Trophoblast cell (in vitro differentiated cells and primary cell): ENCODE measurements at regions not wholly inside any gene's neighbourhood (a gene's known extent, or its start where the extent isn't known, plus 50 kb on each side); places are given as distances from the start of the nearest gene placed in this dataset.

ENCODE experiments used
- DNase-seq, 2 donors: peaks; one replicate each; pipeline ENCODE4 v3.0.0-alpha.2; 2016
- H2AFZ ChIP-seq: 2 replicates; pipeline ENCODE4 v1.6.1; 2013; ENCODE audit warnings: low read length, moderate library complexity, mild to moderate bottlenecking; ENCODE audit not compliant: insufficient read depth, poor library complexity
- H2AK5ac ChIP-seq: 2 replicates; pipeline ENCODE4 v1.6.1; 2013; ENCODE audit warnings: mild to moderate bottlenecking, low read length
- H2BK120ac ChIP-seq: 2 replicates; pipeline ENCODE4 v1.6.1; 2013; ENCODE audit warnings: low read length, mild to moderate bottlenecking, moderate library complexity; ENCODE audit not compliant: insufficient read depth, poor library complexity
- H2BK12ac ChIP-seq: 2 replicates; pipeline ENCODE4 v1.6.1; 2013; ENCODE audit warnings: mild to moderate bottlenecking, low read length, moderate library complexity
- H2BK5ac ChIP-seq: 2 replicates; pipeline ENCODE4 v1.6.1; 2013; ENCODE audit warnings: low read length, low read depth, moderate library complexity, mild to moderate bottlenecking; ENCODE audit not compliant: poor library complexity
- H3K14ac ChIP-seq: 2 replicates; pipeline ENCODE4 v1.6.1; 2013; ENCODE audit warnings: mild to moderate bottlenecking, low read length
- H3K18ac ChIP-seq: 2 replicates; pipeline ENCODE4 v1.6.1; 2013; ENCODE audit warnings: mild to moderate bottlenecking, low read length
- H3K23ac ChIP-seq: 2 replicates; pipeline ENCODE4 v1.6.1; 2013; ENCODE audit warnings: low read length
- H3K27ac ChIP-seq: 2 replicates; pipeline ENCODE4 v1.5.1; 2013; ENCODE audit warnings: low read depth, mild to moderate bottlenecking, inconsistent platforms, low read length, moderate library complexity
- H3K27me3 ChIP-seq: 2 replicates; pipeline ENCODE4 v1.6.1; 2013; ENCODE audit warnings: inconsistent platforms, mild to moderate bottlenecking, low read length, moderate library complexity; ENCODE audit not compliant: insufficient read depth
- H3K36me3 ChIP-seq, 2 experiments: 1 replicate in 1 of 2; 2 replicates in 1 of 2; pipeline ENCODE4 v1.6.1; 2013; ENCODE audit warnings: low read length in 2 of 2, mild to moderate bottlenecking in 2 of 2, moderate library complexity in 1 of 2; ENCODE audit not compliant: insufficient read depth in 2 of 2, control insufficient read depth in 1 of 2
- H3K4ac ChIP-seq: 2 replicates; pipeline ENCODE4 v1.6.1; 2013; ENCODE audit warnings: low read depth, mild to moderate bottlenecking, low read length, moderate library complexity
- H3K4me1 ChIP-seq, 2 experiments: 1 replicate in 1 of 2; 2 replicates in 1 of 2; pipeline ENCODE4 v1.6.1; 2013; ENCODE audit warnings: low read length in 2 of 2, mild to moderate bottlenecking in 2 of 2, moderate library complexity in 1 of 2; ENCODE audit not compliant: insufficient read depth in 2 of 2, control insufficient read depth in 1 of 2
- H3K4me2 ChIP-seq: 2 replicates; pipeline ENCODE4 v1.6.1; 2013; ENCODE audit warnings: inconsistent platforms, mild to moderate bottlenecking, low read length, moderate library complexity
- H3K4me3 ChIP-seq: 2 replicates; pipeline ENCODE4 v1.5.1; 2013; ENCODE audit warnings: mild to moderate bottlenecking, low read depth, low read length, inconsistent platforms
- H3K79me1 ChIP-seq: one replicate; pipeline ENCODE4 v1.6.1; 2013; ENCODE audit warnings: low read length
- H3K79me2 ChIP-seq: 2 replicates; pipeline ENCODE4 v1.6.1; 2013; ENCODE audit warnings: low read length, mild to moderate bottlenecking; ENCODE audit not compliant: control insufficient read depth, insufficient read depth, poor library complexity
- H3K9ac ChIP-seq: 2 replicates; pipeline ENCODE4 v1.6.1; 2013; ENCODE audit warnings: mild to moderate bottlenecking, low read length
- H3K9me3 ChIP-seq: 2 replicates; pipeline ENCODE4 v1.6.1; 2013; ENCODE audit warnings: low read depth, mild to moderate bottlenecking, control low read depth, inconsistent platforms, low read length; ENCODE audit not compliant: insufficient read depth
- H4K12ac ChIP-seq: 2 replicates; pipeline ENCODE4 v1.6.1; 2013; ENCODE audit warnings: low read depth, mild to moderate bottlenecking, low read length, moderate library complexity
- H4K8ac ChIP-seq: 2 replicates; pipeline ENCODE4 v1.6.1; 2013; ENCODE audit warnings: low read depth, mild to moderate bottlenecking, low read length, moderate library complexity
- H4K91ac ChIP-seq: one replicate; pipeline ENCODE4 v1.6.1; 2013; ENCODE audit warnings: low read depth, mild to moderate bottlenecking, low read length, moderate library complexity
- WGBS: extraction: QIAGEN DNeasy Blood & Tissue Kit; methylation state at CpG from one replicate; pipeline ENCODE4 v1.1.7; 2013; ENCODE audit warnings: missing lambda C conversion rate; ENCODE audit not compliant: insufficient read length, insufficient coverage; ENCODE audit errors: extremely low coverage; 5-methylcytosine and 5-hydroxymethylcytosine counted together

DNA sequence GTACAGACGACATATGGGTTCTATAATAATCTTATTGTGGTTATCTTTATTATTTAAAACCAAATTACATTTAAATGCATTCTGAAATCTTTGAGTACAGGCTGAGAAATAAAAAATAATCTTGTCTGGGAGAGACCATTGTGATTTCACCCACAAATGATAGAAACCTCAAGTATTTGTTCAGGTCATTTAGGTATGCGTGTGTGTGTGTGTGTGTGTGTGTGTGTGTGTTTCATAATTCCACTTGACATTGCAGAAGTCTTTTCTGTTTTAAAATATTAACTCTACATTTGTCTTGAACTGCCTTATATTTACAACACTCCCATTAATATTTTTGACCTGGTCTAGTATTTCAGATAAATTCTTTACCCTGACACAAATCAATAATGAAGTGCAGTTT, 126.9 kb downstream of the SPRY2 start:
- Histone ChIP-seq H3K4me2 (no peak overlapping the region), H2BK120ac (no peak overlapping the region), H2AK5ac (no peak overlapping the region), H3K18ac (no peak overlapping the region), H3K4ac (no peak overlapping the region), H2BK12ac (no peak overlapping the region), H3K4me3 (no peak overlapping the region), H3K27me3 (no peaks in the 10 kb centered on the region), H3K79me2 (no peaks in the 10 kb centered on the region), H4K91ac (no peak overlapping the region), H3K23ac (no peak overlapping the region), H4K12ac (no peak overlapping the region), H3K36me3 (no peaks in the 10 kb centered on the region), H2BK5ac (no peak overlapping the region), H2AFZ (no peak overlapping the region), H3K79me1 (peaks cover 17% of the 10 kb centered on the region), H3K14ac (no peak overlapping the region), H3K9me3 (no peaks in the 10 kb centered on the region), H3K27ac (no peak overlapping the region), H3K9ac (no peak overlapping the region), H3K4me1 (peaks cover 8 to 9% of the 10 kb centered on the region in 2 experiments), H4K8ac (no peak overlapping the region)
- no peak for DNase-seq
- WGBS, result no CpG with 5 or more reads among the region's 2 CpGs

DNA sequence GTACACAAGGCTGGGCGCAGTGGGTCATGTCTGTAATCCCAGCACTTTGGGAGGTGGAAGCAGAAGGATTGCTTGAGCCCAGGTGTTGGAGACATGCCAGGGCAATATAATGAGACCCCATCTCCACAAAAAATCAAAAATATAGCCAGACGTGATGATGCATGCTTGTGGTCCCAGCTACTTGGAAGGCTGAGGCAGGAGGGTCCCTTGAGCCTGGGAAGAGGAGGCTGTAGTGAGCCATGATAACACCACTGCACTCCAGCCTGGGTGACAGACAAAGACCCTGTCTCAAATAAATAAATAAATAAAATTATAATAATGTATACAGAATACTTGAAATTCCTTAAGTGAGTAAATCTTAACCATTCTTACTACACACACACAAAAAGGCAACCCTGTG, 127.7 kb downstream of the SPRY2 start:
- Histone ChIP-seq H3K4me1 (peaks cover 6% of the 10 kb centered on the region in 2 experiments), H3K36me3 (no peaks in the 10 kb centered on the region), H2BK5ac (peak overlapping the region; percentile 16), H3K23ac (no peak overlapping the region), H3K14ac (peak overlapping the region; percentile 27), H2BK120ac (peak overlapping the region; percentile 21), H2AFZ (no peak overlapping the region), H4K12ac (no peak overlapping the region), H3K4ac (no peak overlapping the region), H2AK5ac (peak overlapping the region; percentile 3), H4K8ac (no peak overlapping the region), H3K9ac (no peak overlapping the region), H2BK12ac (peak overlapping the region; percentile 51), H3K18ac (peak overlapping the region; percentile 4), H4K91ac (peak overlapping the region; percentile 20), H3K79me1 (peaks cover 15% of the 10 kb centered on the region), H3K4me3 (no peak overlapping the region), H3K4me2 (no peak overlapping the region), H3K9me3 (no peaks in the 10 kb centered on the region), H3K79me2 (no peaks in the 10 kb centered on the region), H3K27ac (no peak overlapping the region), H3K27me3 (no peaks in the 10 kb centered on the region)
- no CpG with 5 or more reads among the region's 2 CpGs for WGBS
- no peak for DNase-seq

DNA sequence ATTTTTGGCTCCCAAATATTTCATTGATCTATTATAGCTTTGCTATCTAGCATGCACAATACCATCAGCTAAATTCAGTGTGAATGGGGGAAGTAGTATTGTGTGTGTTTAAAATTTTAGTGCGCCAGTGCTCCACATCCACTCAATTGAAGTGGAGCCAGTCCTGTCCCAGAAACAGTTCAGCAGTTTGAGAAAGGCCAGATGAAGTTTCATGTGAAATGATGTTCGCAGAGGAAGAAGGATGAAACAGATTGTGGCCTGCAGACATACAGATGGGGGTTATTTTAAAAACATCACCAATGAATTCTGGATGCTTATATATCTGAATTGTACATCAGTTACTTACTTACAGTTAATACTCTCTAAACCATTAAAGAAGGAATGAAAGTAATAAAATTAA, 129.4 kb downstream of the SPRY2 start:
- Histone ChIP-seq H3K27ac (no peak overlapping the region), H3K9me3 (no peaks in the 10 kb centered on the region), H4K91ac (no peak overlapping the region), H3K79me2 (no peaks in the 10 kb centered on the region), H4K8ac (no peak overlapping the region), H3K79me1 (peaks cover 10% of the 10 kb centered on the region), H3K14ac (no peak overlapping the region), H3K9ac (no peak overlapping the region), H4K12ac (no peak overlapping the region), H2AFZ (no peak overlapping the region), H3K4me2 (no peak overlapping the region), H3K18ac (no peak overlapping the region), H2BK12ac (no peak overlapping the region), H3K4me1 (peaks cover 2 to 3% of the 10 kb centered on the region in 2 experiments), H3K36me3 (no peaks in the 10 kb centered on the region), H3K27me3 (no peaks in the 10 kb centered on the region), H2BK120ac (no peak overlapping the region), H2BK5ac (no peak overlapping the region), H3K23ac (no peak overlapping the region), H3K4ac (no peak overlapping the region), H2AK5ac (no peak overlapping the region), H3K4me3 (no peak overlapping the region)
- DNase-seq, result no peak
- no CpG with 5 or more reads among the region's 2 CpGs for WGBS

DNA sequence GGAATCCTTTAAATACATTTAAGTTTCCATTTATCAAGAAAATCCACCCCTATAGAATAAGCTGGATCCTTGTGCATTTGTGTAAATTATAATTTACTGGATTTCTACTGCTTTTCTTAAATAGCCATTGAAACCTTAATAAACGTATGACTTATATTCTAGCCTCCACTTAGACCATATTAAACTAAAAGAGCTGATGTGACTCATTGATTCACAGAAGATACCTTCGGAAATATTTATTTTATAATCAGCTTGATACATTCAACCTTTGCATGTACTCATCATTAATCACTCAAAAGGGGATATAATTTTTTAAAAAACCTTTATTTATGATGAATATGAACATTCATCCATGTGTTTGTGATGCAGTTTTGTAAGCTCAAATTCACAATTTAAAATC, 136.3 kb downstream of the SPRY2 start:
- Histone ChIP-seq H4K91ac (no peak overlapping the region), H2BK120ac (no peak overlapping the region), H3K36me3 (no peaks in the 10 kb centered on the region), H2AK5ac (no peak overlapping the region), H3K4me3 (no peak overlapping the region), H3K27ac (no peak overlapping the region), H4K12ac (no peak overlapping the region), H4K8ac (no peak overlapping the region), H2AFZ (no peak overlapping the region), H3K4ac (no peak overlapping the region), H2BK5ac (no peak overlapping the region), H3K14ac (no peak overlapping the region), H2BK12ac (no peak overlapping the region), H3K9me3 (no peaks in the 10 kb centered on the region), H3K79me1 (peaks cover 3% of the 10 kb centered on the region), H3K27me3 (no peaks in the 10 kb centered on the region), H3K18ac (no peak overlapping the region), H3K79me2 (no peaks in the 10 kb centered on the region), H3K4me1 (peaks cover 0 to 3% of the 10 kb centered on the region in 2 experiments), H3K9ac (no peak overlapping the region), H3K4me2 (no peak overlapping the region), H3K23ac (no peak overlapping the region)
- DNase-seq, result no peak
- no CpG with 5 or more reads among the region's 2 CpGs for WGBS
